Panc1 (cell line): ENCODE measurements at regions not wholly inside any gene's neighbourhood (a gene's known extent, or its start where the extent isn't known, plus 50 kb on each side); places are given as distances from the start of the nearest gene placed in this dataset.

Experiments
- ATAC-seq: fragments of 200-7000 bp; cut with Tn5 transposase; 2 replicates; pipeline ENCODE4 v1.9.1; 2020; ENCODE audit warnings: mild to moderate bottlenecking, moderate library complexity
- BruUV-seq: library from RNA; stranded (reverse); fragments of 400-500 nt; replicated peaks from 2 replicates; lab custom pipeline; 2021; lab: Mats Ljungman, UMichigan
- CTCF ChIA-PET: fragments of 300-600 bp; sonication (Branson Sonifier 250); formaldehyde crosslinking; loops from one replicate; lab custom pipeline; 2022; ENCODE audit warnings: antibody characterized with exemption; lab: Charles Lee
- POLR2A ChIA-PET: fragments of 300-600 bp; sonication (Branson Sonifier 250); formaldehyde crosslinking; loops from one replicate; lab custom pipeline; 2022; ENCODE audit warnings: antibody characterized with exemption; lab: Charles Lee
- DNase-seq: peaks from one replicate; pipeline ENCODE4 v3.0.0-alpha.2; 2010; ENCODE audit warnings: low read depth, low spot score
- H3K27ac ChIP-seq: 2 replicates; pipeline ENCODE4 v1.5.1; 2011; ENCODE audit warnings: mild to moderate bottlenecking, low read length, inconsistent platforms
- H3K27me3 ChIP-seq: fragments of 200-500 bp; sonication (Bioruptor generic); 2 replicates; pipeline ENCODE4 v1.6.0; 2014; ENCODE audit warnings: low read length, inconsistent platforms; ENCODE audit not compliant: control insufficient read depth, insufficient read depth
- H3K36me3 ChIP-seq: fragments of 200-500 bp; sonication (Bioruptor generic); 2 replicates; pipeline ENCODE4 v1.5.1; 2014; ENCODE audit warnings: inconsistent platforms, mild to moderate bottlenecking, low read length, moderate library complexity; ENCODE audit not compliant: control insufficient read depth, insufficient read depth
- H3K4me1 ChIP-seq: 2 replicates; pipeline ENCODE4 v1.5.1; 2011; ENCODE audit warnings: inconsistent platforms, mild to moderate bottlenecking, low read length, moderate library complexity; ENCODE audit not compliant: control insufficient read depth, insufficient read depth
- H3K4me3 ChIP-seq, 2 experiments: 2 replicates each; pipeline ENCODE4 v1.5.1; 2011 to 2012; ENCODE audit warnings: low read depth in 2 of 2, low read length in 2 of 2, mild to moderate bottlenecking in 2 of 2, inconsistent platforms in 1 of 2, moderate library complexity in 1 of 2
- H3K9me3 ChIP-seq: fragments of 200-500 bp; sonication (Bioruptor generic); 2 replicates; pipeline ENCODE4 v1.5.1; 2014; ENCODE audit warnings: low read depth, mild to moderate bottlenecking, inconsistent platforms, low read length, moderate library complexity; ENCODE audit not compliant: control insufficient read depth, insufficient read depth
- POLR2AphosphoS5 ChIP-seq: IDR thresholded peaks from 2 replicates; pipeline ENCODE4 v1.6.1; 2012; ENCODE audit warnings: mild to moderate bottlenecking, low read depth, low read length, moderate library complexity
- SIN3A ChIP-seq: IDR thresholded peaks from 2 replicates; pipeline ENCODE4 v1.6.1; 2012; ENCODE audit warnings: low read depth, mild to moderate bottlenecking, low read length, moderate library complexity, borderline replicate concordance; ENCODE audit not compliant: insufficient read depth
- TCF7L2 ChIP-seq: IDR thresholded peaks from 2 replicates; pipeline ENCODE4 v1.6.1; 2011; ENCODE audit warnings: mild to moderate bottlenecking, low read depth, low read length, inconsistent platforms
- in situ Hi-C: cut with HindIII; loops from 2 replicates; pipeline ENCODE4 v1.10.0; 2016; ENCODE audit warnings: low sequenced_read_pairs, low pct_unique_long_range_greater_than_20kb
- intact Hi-C: fragments of 100-400 bp; cut with micrococcal nuclease; formaldehyde crosslinking; loops from one replicate; pipeline ENCODE4 v1.10.0; 2022; ENCODE audit not compliant: unreplicated experiment
- TF ChIP-seq, protein P1 (sequence below), 2 experiments: IDR thresholded peaks; 2 replicates each; pipeline ENCODE4 v1.6.1; 2011 to 2012; ENCODE audit warnings: low read depth in 2 of 2, control low read depth in 1 of 2, low read length in 1 of 2, mild to moderate bottlenecking in 1 of 2, moderate library complexity in 1 of 2; ENCODE audit not compliant: insufficient read depth in 1 of 2
- TF ChIP-seq, protein P2 (sequence below): fragments of 450-650 bp; IDR thresholded peaks from 2 replicates; pipeline ENCODE4 v1.5.1; 2017; ENCODE audit warnings: mild to moderate bottlenecking

DNA sequence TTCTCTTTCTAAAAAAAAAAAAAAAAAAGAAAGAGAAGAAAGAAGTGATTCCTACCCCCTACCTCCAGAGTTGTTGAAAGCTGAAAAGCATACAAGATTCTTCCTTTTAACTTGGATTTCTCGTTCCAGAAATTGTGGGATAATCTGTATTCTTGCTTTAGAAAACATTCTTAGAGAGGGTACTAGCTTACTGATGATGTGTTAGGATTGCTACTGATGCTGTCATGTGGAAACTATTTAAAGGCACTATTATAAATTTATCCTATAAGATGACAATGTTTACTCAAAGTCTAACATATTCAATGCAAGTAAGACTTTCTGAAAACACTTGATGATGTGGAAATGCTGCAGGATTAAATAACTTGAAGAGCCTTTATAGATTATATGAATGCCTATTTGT, 204.0 kb upstream of the PUDP start:
- Histone ChIP-seq H3K4me1 (no peaks in the 10 kb centered on the region), H3K4me3 (no peak overlapping the region), H3K9me3 (no peaks in the 10 kb centered on the region), H3K27me3 (no peaks in the 10 kb centered on the region), H3K36me3 (no peaks in the 10 kb centered on the region), H3K27ac (no peak overlapping the region)
- TF ChIP-seq, protein P1, sequence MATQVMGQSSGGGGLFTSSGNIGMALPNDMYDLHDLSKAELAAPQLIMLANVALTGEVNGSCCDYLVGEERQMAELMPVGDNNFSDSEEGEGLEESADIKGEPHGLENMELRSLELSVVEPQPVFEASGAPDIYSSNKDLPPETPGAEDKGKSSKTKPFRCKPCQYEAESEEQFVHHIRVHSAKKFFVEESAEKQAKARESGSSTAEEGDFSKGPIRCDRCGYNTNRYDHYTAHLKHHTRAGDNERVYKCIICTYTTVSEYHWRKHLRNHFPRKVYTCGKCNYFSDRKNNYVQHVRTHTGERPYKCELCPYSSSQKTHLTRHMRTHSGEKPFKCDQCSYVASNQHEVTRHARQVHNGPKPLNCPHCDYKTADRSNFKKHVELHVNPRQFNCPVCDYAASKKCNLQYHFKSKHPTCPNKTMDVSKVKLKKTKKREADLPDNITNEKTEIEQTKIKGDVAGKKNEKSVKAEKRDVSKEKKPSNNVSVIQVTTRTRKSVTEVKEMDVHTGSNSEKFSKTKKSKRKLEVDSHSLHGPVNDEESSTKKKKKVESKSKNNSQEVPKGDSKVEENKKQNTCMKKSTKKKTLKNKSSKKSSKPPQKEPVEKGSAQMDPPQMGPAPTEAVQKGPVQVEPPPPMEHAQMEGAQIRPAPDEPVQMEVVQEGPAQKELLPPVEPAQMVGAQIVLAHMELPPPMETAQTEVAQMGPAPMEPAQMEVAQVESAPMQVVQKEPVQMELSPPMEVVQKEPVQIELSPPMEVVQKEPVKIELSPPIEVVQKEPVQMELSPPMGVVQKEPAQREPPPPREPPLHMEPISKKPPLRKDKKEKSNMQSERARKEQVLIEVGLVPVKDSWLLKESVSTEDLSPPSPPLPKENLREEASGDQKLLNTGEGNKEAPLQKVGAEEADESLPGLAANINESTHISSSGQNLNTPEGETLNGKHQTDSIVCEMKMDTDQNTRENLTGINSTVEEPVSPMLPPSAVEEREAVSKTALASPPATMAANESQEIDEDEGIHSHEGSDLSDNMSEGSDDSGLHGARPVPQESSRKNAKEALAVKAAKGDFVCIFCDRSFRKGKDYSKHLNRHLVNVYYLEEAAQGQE (IDR thresholded peaks at IDR 0.05; ENCODE audit: insufficient read depth in 1 of 2, low read depth in 2 of 2, low read length in 1 of 2) = no peak
- no peak for TF ChIP-seq POLR2AphosphoS5
- TF ChIP-seq, protein P2, sequence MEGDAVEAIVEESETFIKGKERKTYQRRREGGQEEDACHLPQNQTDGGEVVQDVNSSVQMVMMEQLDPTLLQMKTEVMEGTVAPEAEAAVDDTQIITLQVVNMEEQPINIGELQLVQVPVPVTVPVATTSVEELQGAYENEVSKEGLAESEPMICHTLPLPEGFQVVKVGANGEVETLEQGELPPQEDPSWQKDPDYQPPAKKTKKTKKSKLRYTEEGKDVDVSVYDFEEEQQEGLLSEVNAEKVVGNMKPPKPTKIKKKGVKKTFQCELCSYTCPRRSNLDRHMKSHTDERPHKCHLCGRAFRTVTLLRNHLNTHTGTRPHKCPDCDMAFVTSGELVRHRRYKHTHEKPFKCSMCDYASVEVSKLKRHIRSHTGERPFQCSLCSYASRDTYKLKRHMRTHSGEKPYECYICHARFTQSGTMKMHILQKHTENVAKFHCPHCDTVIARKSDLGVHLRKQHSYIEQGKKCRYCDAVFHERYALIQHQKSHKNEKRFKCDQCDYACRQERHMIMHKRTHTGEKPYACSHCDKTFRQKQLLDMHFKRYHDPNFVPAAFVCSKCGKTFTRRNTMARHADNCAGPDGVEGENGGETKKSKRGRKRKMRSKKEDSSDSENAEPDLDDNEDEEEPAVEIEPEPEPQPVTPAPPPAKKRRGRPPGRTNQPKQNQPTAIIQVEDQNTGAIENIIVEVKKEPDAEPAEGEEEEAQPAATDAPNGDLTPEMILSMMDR = no peak
- TF ChIP-seq SIN3A = no peak
- no peak for TF ChIP-seq TCF7L2
- CTCF ChIA-PET = no interaction called here
- POLR2A ChIA-PET = no interaction called here
- intact Hi-C loops = no loop called here
- no TSS peak for BruUV-seq
- ATAC-seq (no peak), DNase-seq (no peak)
- in situ Hi-C loops = no loop called here

- H3K27me3 ChIP-seq = no peaks in the 10 kb centered on the region
- in situ Hi-C loops = no loop called here
- BruUV-seq = no TSS peak
Measured at GRCh38 chrX:7347465-7347864, 199.5 kb upstream of the PUDP start.

More at GRCh38 chrX:7347465-7347864, 199.5 kb upstream of the PUDP start:
- DNase-seq (no peak), ATAC-seq (no peak)
- Histone ChIP-seq H3K4me1 (no peaks in the 10 kb centered on the region), H3K36me3 (no peaks in the 10 kb centered on the region), H3K9me3 (no peaks in the 10 kb centered on the region), H3K4me3 (no peak overlapping the region), H3K27ac (no peak overlapping the region)
- TF ChIP-seq SIN3A = no peak
- TF ChIP-seq, protein P1 (IDR thresholded peaks at IDR 0.05; ENCODE audit: insufficient read depth in 1 of 2, low read depth in 2 of 2, low read length in 1 of 2) = no peak
- TF ChIP-seq, protein P2 = no peak
- no peak for TF ChIP-seq TCF7L2
- no peak for TF ChIP-seq POLR2AphosphoS5
- intact Hi-C loops = no loop called here
- POLR2A ChIA-PET = no interaction called here
- CTCF ChIA-PET = no interaction called here
